Stimulated activated CD4-positive, alpha-beta T cell treated with anti-CD3 and anti-CD28 coated beads, Interleukin-12 subunit alpha, Interleukin-12 subunit beta, amount 100 ng/mL, for 24 hours (primary cell): ENCODE measurements at regions not wholly inside any gene's neighbourhood (a gene's known extent, or its start where the extent isn't known, plus 50 kb on each side); places are given as distances from the start of the nearest gene placed in this dataset.

Experiments used
- DNase-seq, 2 experiments: peaks; one replicate each; pipeline ENCODE4 v3.0.0-alpha.2; 2020; ENCODE audit warnings: low read depth in 2 of 2

DNA sequence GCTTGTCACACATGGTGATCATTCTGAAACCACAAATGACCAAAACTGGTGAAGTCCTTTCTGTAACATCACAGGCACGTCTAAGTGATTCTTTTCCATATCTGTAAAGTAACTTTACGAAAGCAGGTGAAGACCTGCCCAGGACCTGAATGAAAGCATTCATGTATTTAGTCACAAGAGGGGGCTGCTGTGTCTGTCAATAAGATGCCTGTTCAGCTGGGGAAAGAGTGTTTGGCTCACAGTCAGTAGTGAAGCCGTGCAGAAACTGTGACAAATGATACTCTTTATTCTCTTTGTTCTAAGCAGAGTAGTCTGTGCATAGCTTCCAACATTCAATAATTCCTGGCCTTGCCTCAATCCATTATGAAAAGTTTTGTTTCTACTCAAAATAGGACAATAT, 373.5 kb upstream of the OR4E1 start:
- DNase-seq = no peak

DNA sequence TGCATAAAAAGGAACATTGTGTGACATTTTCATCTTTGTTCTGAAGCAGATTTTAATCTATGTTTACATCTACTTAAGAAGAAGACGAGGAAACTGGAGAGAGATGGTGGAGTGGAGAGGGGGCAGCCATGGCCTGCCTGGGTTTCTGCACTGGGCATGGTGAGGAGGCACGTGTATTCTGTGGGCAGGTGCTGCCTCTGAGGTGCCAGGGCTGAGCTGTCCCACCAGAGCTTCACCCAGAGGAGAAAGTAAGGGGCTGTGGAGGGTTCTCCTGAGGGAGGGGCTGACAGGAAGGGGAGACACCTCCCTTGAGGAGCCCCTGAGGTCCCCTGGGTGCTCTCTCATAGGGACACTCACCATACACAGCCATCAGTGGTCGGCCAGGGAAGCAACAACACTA, 372.4 kb upstream of the OR4E1 start:
- DNase-seq = no peak

DNA sequence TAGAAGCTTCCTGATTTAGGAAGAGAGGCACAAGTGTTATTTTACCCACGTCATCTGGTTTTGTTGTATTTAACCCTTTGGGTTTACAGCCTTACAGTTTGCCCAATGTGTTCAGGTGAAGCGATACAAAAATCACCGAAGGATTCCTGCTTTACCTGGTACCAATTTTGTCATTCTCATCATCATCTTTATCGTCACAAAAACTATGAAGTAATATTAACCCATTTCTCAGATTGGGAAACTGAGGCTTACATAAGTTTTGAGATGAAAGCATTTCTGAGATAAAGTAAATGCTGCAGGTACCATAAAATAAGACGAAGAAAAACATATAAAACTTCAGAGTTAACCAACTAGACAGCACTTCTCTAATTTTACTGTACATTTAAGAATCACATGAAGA, 370.6 kb upstream of the OR4E1 start:
- DNase-seq = no peak

DNA sequence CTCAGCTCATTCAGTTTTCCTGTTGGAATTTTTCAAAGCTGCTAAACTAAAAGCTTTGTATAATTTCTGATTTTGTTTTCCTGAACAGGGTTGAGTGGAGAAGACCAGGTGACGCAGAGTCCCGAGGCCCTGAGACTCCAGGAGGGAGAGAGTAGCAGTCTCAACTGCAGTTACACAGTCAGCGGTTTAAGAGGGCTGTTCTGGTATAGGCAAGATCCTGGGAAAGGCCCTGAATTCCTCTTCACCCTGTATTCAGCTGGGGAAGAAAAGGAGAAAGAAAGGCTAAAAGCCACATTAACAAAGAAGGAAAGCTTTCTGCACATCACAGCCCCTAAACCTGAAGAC, 367.1 kb upstream of the OR4E1 start:
- DNase-seq = no peak

DNA sequence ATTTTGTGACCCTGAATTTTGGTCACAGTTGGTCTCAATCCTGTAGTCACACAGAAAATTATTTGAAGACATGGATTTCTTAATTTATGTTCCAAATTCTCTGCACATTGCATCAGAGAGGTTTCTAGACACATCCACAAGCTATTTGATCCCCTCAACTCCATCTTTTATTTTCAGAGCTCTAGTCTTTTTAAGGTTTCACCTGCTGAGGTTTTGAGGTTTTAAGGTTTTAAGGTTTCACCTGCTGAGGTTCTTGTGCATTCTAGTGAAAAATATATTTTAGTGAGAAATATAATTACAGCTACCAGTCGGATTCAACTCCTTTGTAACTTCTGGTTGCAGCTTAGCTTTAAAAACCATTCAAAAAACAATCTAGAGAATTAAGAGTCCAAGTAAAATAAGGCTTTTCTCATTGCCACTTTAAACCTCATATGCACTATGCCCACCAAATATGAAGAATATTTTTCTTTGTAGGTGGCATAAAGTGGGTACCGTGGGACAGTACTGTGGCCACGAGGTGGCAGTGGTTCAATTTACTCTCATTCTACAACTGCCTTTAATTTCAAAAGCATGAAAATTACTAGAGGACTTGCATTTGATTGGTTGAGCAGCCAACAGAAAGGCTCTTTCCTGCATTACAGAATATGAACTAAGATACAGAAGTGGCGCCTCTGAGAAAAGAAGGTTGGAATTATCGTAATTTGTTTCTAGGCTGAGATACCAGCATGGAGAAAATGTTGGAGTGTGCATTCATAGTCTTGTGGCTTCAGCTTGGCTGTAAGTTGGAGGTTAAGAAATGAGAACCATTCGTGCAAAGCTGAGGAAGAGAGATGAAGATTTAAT, 366.5 kb upstream of the OR4E1 start:
- peak in 1 of 2 experiments; percentile 13 for DNase-seq

DNA sequence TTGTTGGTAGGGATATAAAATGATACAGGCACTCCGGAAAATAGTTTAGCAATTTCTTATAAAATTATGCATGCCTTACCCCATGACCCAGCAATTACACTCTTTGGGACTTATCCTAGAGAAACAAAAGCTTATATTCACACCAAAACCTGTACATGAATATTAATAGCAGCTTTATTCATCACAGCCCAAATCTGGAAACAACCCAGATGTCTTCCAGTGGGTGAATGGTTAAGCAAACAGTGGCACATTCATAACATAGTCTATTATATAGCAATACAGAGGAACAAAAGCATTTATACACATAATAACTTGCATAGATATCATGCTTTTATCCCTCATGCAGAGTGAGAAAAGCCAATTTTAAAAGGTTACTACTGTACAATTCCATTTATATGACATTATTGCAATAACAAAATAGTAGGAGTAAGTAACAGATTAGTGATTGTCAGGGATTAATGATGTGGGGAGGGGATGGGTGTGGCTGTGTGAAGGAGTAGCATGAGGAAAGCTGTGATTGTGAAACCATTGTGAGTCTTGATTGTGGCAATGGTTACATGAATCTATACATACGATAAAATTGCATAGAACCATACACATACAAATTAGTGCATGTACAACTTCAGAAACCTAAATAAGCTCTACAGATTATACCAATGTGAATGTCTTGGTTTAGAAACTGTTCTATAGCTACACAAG, 363.1 kb upstream of the OR4E1 start:
- DNase-seq = no peak

DNA sequence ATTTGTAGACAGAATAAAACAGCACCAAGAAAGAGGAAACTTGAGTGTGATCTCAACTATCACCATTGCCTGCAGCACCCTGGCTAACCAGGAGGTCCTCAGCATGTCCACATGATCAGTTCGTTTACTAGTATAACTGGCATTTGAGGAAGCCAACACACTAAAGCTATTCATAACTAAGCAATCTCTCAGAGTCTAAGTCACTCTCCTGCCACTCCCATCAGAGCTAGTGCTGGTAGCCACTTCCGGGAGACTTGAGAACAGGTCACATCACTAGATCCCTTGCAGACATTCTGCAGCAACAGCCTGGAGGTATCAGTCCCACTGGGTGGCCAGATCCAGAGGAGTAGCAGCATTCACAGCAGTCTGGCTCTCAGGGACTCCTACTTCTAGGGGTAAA, 352.9 kb upstream of the OR4E1 start:
- no peak for DNase-seq

DNA sequence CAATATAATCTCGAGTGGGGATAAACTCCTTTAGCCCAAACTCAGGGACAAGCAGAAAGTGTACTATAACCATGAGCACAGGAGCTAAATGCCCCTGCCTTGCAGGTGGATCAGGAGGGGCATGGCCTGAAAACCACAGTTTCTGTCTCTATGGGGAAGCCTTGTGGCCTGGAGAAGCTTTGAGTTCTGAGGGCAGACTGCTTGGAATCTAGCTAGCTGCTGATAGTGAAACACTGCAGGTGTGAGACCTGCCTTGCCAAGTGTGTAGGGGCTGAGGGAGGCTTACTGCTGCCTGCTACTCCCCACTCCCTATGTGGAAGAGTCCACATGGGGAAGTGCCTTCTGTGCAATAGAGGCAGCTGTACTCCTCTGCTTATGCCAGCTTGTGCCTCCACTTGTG, 352.3 kb upstream of the OR4E1 start:
- DNase-seq = no peak

DNA sequence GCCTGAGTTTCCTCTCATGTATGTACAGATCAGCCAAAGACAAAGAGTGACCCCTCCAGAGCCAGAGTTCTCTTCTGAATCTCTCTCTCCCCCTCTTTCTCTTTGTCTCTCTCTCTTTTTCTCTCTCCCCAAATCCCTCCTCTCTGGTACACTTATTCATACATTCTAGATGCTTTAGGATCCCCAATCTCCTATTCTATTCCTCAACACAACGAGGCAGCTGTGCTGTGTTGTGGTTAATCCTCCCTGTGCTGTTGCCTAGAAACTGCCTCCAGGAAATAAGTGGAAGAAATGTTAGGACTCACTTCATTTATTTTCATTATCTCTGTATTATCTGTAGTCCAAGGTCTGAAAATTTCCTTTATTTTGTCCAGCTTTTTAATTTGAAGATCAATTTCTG, 350.5 kb upstream of the OR4E1 start:
- DNase-seq = no peak

DNA sequence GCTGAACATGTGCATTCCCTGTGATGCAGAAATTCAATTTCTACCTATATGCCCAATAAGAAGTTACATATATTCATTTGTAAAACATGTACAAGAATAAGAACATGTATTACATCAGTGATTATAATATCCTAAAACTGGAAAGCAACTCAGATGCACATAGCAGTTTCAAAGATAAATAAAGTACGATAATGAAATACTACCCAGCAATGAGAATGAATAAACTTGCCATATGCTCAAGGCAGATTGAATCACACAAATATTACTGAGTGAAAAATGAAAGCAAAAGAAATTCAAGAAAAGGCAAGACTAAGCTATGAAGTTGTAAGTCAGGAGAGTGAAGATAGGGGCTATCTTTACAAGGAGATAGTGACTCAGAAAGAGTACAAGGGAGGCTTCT, 345.3 kb upstream of the OR4E1 start:
- DNase-seq = no peak

DNA sequence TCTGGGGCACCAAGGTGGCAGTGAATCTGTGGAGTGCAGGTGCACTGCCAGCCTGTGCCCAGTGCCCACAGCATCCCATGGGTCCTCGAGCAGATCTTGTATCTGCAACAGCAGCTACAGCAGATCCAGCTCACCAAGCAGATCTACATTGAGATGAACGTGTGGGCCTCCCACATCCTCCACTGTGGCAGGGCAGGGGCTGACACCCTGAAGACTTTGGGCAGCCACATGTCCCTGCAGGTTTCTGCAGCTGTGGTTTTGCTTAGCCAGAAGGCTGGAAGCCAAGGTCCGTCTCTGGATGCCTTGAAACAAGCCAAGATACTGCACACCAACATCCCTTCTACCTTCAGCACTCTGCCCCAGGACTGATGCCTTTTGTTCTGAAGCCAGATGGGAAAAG, 338.8 kb upstream of the OR4E1 start:
- no peak for DNase-seq

DNA sequence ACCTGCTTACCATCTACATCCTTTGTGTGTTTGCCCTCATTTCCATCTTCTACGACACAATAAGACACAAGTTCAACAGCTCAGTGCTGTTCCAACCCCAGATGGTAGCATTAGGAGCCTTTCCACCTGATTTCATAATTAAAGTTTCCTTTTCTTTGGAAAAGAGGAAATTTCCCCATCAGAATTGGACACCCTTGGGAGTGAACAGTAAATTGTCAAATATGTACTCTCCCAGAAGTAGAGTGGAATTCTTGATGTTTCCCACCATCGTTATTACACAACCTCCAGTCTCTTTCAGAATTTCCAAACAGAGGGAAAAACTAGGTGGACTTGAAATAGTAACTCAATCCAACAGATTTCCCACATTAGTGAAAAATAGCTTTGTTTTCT, 337.6 kb upstream of the OR4E1 start:
- no peak for DNase-seq

DNA sequence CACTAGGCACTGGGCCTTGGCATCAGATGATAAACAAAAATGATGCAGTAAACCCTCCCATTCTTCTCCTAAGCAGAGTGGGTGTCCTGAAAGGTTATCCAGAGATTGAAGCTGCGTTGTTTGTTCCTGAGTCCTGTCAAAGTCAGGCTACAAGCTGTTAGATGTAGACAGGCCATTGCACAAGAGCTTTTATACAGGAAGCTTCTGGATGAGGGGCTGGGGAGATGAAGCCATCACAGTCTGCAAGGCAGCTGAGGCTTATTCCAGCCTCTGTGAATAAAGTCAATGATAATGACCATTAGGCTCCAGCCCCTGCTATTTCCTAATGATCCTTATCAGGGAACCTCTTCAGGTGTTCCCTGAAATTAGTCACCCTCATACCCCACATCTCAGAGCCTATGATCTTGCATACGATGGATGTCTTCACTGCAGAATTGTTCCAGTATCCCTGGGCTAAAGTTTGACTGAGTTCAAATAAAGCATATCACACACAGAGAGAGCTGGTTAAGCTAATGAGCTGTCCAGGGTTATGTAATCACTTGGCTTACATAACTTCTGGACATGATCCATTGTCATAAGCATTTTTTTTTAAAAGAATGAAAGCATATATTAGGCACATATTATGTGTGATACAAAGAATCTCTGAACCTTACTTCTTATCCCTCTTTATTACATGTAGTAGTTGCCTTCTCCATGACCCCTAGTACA, 337.1 kb upstream of the OR4E1 start:
- DNase-seq = no peak

DNA sequence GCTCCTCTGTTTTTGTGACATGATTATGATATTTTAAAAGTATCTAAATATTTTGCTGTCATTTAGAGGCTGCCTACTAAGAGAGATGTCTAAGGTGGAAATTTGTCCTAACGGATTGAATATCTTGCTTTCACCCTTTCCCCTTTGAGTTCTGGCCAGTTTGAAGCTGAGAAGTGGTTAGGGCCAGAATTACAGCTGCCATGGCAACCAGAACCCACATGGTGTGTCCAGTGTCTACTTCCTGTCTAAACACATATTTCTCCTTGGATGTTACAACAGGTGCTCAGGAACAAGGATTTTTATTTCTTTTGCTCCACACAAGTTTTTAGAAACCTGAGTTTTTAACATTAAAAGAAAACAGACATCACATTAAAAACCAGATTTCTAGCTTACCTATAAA, 335.1 kb upstream of the OR4E1 start:
- DNase-seq = no peak

DNA sequence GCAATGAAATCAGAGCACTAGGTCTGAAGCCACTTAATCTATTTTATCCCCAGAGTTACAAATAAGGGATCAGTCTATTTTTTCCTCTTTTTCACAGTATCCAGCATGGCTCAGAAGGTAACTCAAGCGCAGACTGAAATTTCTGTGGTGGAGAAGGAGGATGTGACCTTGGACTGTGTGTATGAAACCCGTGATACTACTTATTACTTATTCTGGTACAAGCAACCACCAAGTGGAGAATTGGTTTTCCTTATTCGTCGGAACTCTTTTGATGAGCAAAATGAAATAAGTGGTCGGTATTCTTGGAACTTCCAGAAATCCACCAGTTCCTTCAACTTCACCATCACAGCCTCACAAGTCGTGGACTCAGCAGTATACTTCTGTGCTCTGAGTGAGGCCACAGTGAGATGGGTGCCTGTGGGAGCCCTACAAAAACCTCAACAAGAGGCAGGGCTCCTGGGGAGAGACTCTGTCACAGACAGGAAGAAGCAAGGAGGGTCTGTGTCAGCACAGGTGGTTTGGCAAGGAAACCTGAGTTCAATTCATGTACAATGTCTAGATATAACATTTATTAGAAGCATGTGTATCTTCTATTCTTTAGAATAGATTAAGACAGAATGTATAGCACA, 334.3 kb upstream of the OR4E1 start:
- no peak for DNase-seq

DNA sequence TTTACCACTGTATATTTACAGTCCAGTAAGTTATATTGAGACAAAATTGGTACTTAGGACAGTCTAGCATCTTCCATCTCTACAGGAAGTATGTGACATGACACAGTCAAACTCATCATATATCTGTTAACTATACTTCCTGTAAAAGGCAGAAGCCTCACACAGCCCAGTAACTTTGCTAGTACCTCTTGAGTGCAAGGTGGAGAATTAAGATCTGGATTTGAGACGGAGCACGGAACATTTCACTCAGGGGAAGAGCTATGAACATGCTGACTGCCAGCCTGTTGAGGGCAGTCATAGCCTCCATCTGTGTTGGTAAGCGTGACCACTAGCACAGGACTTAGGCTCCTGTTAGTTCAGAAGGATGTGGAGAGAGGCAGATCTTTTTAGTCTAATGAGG, 333.7 kb upstream of the OR4E1 start:
- no peak for DNase-seq

DNA sequence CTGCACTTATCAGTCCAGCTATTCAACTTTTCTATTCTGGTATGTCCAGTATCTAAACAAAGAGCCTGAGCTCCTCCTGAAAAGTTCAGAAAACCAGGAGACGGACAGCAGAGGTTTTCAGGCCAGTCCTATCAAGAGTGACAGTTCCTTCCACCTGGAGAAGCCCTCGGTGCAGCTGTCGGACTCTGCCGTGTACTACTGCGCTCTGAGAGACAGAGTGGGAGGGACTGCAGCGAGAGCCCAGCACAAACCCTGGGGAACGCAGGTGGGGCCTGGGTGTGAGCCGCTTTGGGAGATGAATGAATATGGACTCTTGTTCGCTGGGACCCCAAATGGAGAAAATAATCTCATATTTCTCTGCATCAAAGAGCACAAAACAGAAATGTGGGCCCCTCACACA, 329.8 kb upstream of the OR4E1 start:
- DNase-seq = no peak

DNA sequence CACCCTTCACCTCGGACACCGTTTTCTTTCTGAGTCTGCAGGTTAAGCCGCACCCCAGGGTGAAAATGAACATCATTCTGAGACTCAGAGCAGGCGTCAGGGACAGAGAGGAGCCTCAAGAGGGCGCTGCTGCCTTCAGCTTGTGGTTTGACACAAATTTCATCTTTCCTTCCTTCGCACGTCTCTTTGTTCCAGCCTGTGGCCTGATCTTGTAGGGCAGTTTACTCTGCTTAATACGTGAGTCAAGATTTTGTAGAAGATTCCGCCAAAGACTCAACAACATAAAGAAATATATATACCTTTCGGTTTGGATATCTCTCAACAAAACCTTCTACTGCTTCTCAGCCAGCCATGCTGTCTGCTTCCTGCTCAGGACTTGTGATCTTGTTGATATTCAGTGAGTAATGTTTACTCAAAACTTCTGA, 329.3 kb upstream of the OR4E1 start:
- peak; percentile 45 to 70 for DNase-seq

DNA sequence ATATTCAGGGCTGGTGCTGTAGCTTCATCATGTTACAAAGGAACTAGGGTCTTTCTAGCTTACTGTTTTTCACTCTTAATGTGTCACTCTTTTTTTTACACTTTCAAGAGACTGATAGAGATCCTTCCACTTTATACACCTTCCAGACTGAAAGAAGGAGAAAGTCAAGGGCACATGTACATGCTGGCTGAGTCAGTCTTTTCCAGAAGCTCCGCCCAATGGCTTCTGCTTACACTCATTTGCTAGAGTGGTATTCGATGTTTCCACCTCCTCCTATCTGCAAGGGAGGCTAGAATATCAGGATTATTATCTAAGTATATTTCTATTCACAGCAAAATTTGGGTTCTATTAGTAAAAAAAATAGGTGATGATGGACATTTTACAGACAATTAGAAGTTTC, 325.8 kb upstream of the OR4E1 start:
- no peak for DNase-seq

DNA sequence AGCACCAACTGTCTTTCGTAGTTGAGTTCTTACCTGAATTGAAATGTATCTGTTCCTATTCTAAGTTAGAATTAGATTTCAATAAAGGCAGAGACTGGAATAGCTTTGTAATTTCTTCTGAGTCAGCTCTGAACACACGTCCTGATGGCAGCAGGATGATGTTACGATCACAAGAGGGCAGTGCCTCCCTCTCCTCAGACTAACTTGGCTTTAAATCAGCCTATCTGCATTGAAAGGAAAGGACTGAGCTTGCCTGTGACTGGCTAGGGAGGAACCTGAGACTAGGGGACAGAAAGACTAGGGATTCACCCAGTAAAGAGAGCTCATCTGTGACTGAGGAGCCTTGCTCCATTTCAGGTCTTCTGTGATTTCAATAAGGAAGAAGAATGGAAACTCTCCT, 323.7 kb upstream of the OR4E1 start:
- DNase-seq = no peak

DNA sequence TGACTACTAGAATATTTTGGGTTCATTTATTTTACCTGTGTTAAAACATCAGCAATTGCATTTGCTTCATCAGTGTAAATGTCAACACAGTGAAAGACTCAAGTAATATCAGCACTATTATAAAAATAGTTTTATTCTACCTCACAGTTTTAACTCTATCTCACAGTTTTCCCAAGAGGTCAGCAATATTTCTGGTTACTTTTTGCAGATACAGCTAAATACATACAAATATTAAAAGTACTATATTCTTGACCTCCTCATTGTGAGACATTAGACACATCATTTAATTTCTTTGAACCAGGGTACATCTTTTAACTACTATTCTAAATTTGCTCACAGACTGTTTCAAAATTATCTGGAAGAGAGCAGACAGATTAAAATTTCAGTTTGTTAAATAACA, 321.7 kb upstream of the OR4E1 start:
- DNase-seq = no peak

DNA sequence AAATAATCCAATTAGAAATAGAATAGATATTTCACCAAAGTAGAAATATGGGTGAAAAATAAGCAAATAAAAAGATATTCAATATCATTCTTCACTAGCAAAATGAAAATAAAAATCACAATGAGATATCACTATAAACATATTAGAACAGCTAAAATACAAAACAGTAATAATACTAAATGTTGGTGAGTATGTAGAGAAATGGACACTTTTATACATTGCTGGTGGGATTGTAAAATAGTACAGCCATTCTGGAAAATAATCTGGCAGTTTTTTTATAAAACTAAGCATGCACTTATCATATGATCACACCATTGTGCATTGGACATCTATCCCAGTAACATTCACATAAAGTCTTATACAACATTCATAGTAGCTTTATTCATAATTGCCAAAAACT, 320.2 kb upstream of the OR4E1 start:
- DNase-seq = no peak

DNA sequence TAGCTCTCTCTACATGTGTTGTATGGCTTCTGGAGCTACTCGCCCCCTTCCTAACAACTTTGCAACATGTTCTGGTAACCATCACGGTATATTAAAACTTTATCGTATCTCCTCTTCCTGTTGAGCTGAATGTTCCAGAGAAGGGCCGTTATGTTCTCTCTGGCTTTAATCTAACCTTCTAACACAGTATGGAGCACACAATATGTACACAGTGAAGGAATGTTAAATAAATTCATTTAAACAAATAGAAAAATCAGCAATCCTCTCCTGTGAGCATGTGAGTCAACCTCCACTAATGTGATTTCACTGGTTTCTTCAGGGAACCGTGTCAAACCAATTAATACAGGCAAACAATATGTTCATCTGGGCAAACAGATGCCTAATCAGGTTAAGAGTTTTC, 319.5 kb upstream of the OR4E1 start:
- no peak for DNase-seq
